Osteocyte (in vitro differentiated cells): ENCODE measurements at regions not wholly inside any gene's neighbourhood (a gene's known extent, or its start where the extent isn't known, plus 50 kb on each side); places are given as distances from the start of the nearest gene placed in this dataset.

Experiments
- DNase-seq: peaks from one replicate; pipeline ENCODE4 v3.0.0; 2021; ENCODE audit warnings: mixed read lengths; ENCODE audit not compliant: unreplicated experiment; ENCODE audit errors: extremely low spot score
- H3K27ac Mint-ChIP-seq: one replicate; pipeline ENCODE4 v1.8.0; 2021; ENCODE audit warnings: mild to moderate bottlenecking, mixed read lengths; ENCODE audit not compliant: unreplicated experiment
- H3K27me3 Mint-ChIP-seq: one replicate; pipeline ENCODE4 v1.8.0; 2021; ENCODE audit warnings: mixed read lengths; ENCODE audit not compliant: unreplicated experiment
- H3K36me3 Mint-ChIP-seq: one replicate; pipeline ENCODE4 v1.8.0; 2021; ENCODE audit warnings: mixed read lengths; ENCODE audit not compliant: unreplicated experiment
- H3K4me1 Mint-ChIP-seq: one replicate; pipeline ENCODE4 v1.8.0; 2021; ENCODE audit warnings: mixed read lengths; ENCODE audit not compliant: unreplicated experiment
- H3K4me3 Mint-ChIP-seq: one replicate; pipeline ENCODE4 v1.8.0; 2021; ENCODE audit warnings: mild to moderate bottlenecking, moderate library complexity, mixed read lengths; ENCODE audit not compliant: unreplicated experiment
- H3K9me3 Mint-ChIP-seq: one replicate; pipeline ENCODE4 v1.8.0; 2021; ENCODE audit warnings: mixed read lengths; ENCODE audit not compliant: unreplicated experiment
- CTCF ChIP-seq: fragments of 200-600 bp; sonication (generic); IDR thresholded peaks from 2 replicates; pipeline ENCODE4 v1.5.0; 2021; ENCODE audit warnings: antibody characterized with exemption, mild to moderate bottlenecking, moderate library complexity

- no peak overlapping the region for H3K27ac Mint-ChIP-seq
- no peak for DNase-seq
- no peak overlapping the region for H3K4me3 Mint-ChIP-seq
- peaks cover 7% of the 10 kb centered on the region for H3K4me1 Mint-ChIP-seq
- H3K9me3 Mint-ChIP-seq, result no peaks in the 10 kb centered on the region
- H3K36me3 Mint-ChIP-seq, result no peaks in the 10 kb centered on the region
- no peaks in the 10 kb centered on the region for H3K27me3 Mint-ChIP-seq
- TF ChIP-seq CTCF, result no peak
Observed at GRCh38 chr13:106415442-106415841, 120.0 kb downstream of the EFNB2 start.

DNA sequence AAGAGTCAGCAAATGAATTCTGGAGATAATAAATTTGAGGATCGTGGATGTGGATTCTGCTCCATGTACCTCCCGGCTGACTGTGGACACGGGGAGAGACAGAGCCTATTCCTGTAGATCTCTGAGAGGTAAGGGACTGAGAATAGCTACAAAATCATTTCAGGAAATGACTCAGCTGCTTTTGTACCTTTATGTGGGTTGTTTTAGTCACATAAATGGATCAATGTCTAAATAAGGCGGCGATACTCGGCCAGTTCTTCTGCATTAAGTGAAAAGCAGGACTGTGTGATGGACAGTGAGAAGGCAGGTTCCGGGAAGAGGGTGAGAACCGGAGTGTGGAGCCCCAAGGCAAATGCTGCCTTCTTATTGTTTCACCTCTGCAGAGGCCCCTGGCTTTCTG is 128.1 kb downstream of the EFNB2 start:
- no peaks in the 10 kb centered on the region for H3K27me3 Mint-ChIP-seq
- no peak overlapping the region for H3K27ac Mint-ChIP-seq
- H3K4me1 Mint-ChIP-seq, result no peaks in the 10 kb centered on the region
- H3K4me3 Mint-ChIP-seq, result no peak overlapping the region
- no peak for TF ChIP-seq CTCF
- H3K36me3 Mint-ChIP-seq, result no peaks in the 10 kb centered on the region
- no peaks in the 10 kb centered on the region for H3K9me3 Mint-ChIP-seq
- DNase-seq, result no peak

DNA sequence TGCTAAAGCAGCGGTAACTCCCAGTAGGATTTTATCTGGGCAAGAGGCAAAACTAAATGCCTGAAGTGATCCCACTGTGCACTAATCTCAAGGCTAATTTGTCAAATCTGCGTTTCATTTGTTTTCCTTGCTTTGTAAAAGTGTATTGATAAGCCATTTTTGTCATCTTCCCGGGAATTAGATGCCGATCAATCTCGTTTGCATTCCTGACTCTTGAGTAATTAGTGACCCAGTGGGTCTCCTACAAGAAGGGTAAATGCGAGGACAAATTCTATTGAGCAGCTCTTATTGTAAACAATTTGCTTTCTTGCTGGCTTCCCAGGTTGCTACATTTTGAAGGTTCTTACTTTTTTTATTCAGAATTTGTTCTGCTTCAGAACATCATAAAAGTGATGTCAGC is 129.7 kb downstream of the EFNB2 start:
- H3K4me3 Mint-ChIP-seq, result no peak overlapping the region
- no peak for DNase-seq
- TF ChIP-seq CTCF, result no peak
- no peak overlapping the region for H3K27ac Mint-ChIP-seq
- no peaks in the 10 kb centered on the region for H3K9me3 Mint-ChIP-seq
- H3K36me3 Mint-ChIP-seq, result peaks cover 2% of the 10 kb centered on the region
- no peaks in the 10 kb centered on the region for H3K27me3 Mint-ChIP-seq
- no peaks in the 10 kb centered on the region for H3K4me1 Mint-ChIP-seq

DNA sequence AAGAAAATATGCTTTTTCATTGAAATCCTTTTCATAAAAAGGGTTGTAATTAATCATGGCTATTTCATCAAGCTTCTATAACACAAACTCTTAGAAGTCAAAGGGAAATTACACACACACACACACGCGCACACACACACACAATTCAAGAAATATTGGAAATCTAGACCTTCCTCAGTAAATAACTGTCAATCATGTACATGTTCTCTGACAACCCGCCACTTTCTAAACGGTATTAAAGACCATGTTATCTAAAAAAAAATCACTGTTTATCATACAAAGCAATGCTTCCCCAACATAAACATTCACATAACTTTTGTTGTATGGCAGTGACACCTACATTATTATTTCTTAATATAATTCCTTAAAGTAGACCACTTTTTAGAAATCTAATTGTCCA is 132.2 kb downstream of the EFNB2 start:
- H3K27me3 Mint-ChIP-seq, result no peaks in the 10 kb centered on the region
- no peak overlapping the region for H3K27ac Mint-ChIP-seq
- H3K4me3 Mint-ChIP-seq, result no peak overlapping the region
- DNase-seq, result no peak
- peaks cover 2% of the 10 kb centered on the region for H3K36me3 Mint-ChIP-seq
- TF ChIP-seq CTCF, result no peak
- H3K9me3 Mint-ChIP-seq, result no peaks in the 10 kb centered on the region
- no peaks in the 10 kb centered on the region for H3K4me1 Mint-ChIP-seq

GRCh38 chr13:106402866-106403265 is 132.6 kb downstream of the EFNB2 start:
- no peak for TF ChIP-seq CTCF
- Mint-ChIP-seq H3K4me1 (no peaks in the 10 kb centered on the region), H3K36me3 (peaks cover 2% of the 10 kb centered on the region), H3K27me3 (no peaks in the 10 kb centered on the region), H3K9me3 (no peaks in the 10 kb centered on the region), H3K27ac (no peak overlapping the region), H3K4me3 (no peak overlapping the region)
- DNase-seq, result no peak
